Naive thymus-derived CD4-positive, alpha-beta T cell (primary cell): ENCODE measurements at regions not wholly inside any gene's neighbourhood (a gene's known extent, or its start where the extent isn't known, plus 50 kb on each side); places are given as distances from the start of the nearest gene placed in this dataset.

ENCODE experiments used
- ATAC-seq: fragments of 150-1000 bp; cut with Tn5 transposase; 2 replicates; pipeline ENCODE4 v1.10.0; 2021; ENCODE audit warnings: mild to moderate bottlenecking, moderate library complexity
- CTCF ChIA-PET: fragments of 350-600 bp; sonication (Branson Sonifier 250); formaldehyde crosslinking; loops from one replicate; lab custom pipeline; 2021; ENCODE audit warnings: antibody characterized with exemption; lab: Charles Lee
- POLR2A ChIA-PET: fragments of 350-600 bp; sonication (Branson Sonifier 250); formaldehyde crosslinking; loops from one replicate; lab custom pipeline; 2021; ENCODE audit warnings: antibody characterized with exemption, inconsistent platforms; lab: Charles Lee
- DNase-seq, 9 donors: peaks; one replicate each; pipeline versions ENCODE4 v3.0.0 to v3.0.0-alpha.2; 2020 to 2022; ENCODE audit warnings: mixed read lengths in 1 of 9
- H3K27ac ChIP-seq: one replicate; pipeline ENCODE4 v1.7.0; 2013; ENCODE audit warnings: mild to moderate bottlenecking, low read depth, low read length, moderate library complexity
- H3K27me3 ChIP-seq, 2 donors: one replicate each; pipeline ENCODE4 v1.7.0; 2013; ENCODE audit warnings: low read length in 2 of 2, mild to moderate bottlenecking in 2 of 2, moderate library complexity in 2 of 2; ENCODE audit not compliant: control insufficient read depth in 2 of 2, insufficient read depth in 2 of 2
- H3K36me3 ChIP-seq, 3 experiments: 1 replicate in 2 of 3; 2 replicates in 1 of 3; pipeline ENCODE4 v1.7.0; 2013; ENCODE audit warnings: low read length in 3 of 3, mild to moderate bottlenecking in 3 of 3, moderate library complexity in 1 of 3; ENCODE audit not compliant: insufficient read depth in 3 of 3, control insufficient read depth in 2 of 3
- H3K4me1 ChIP-seq, 2 donors: one replicate each; pipeline ENCODE4 v1.7.0; 2013; ENCODE audit warnings: low read length in 2 of 2, mild to moderate bottlenecking in 2 of 2, moderate library complexity in 1 of 2; ENCODE audit not compliant: control insufficient read depth in 2 of 2, insufficient read depth in 2 of 2
- H3K4me3 ChIP-seq: 2 replicates; pipeline ENCODE4 v1.7.0; 2013; ENCODE audit warnings: mild to moderate bottlenecking, low read length
- H3K9me3 ChIP-seq, 3 experiments: 1 replicate in 2 of 3; 2 replicates in 1 of 3; pipeline ENCODE4 v1.7.0; 2013; ENCODE audit warnings: low read length in 3 of 3; ENCODE audit not compliant: control insufficient read depth in 2 of 3
- H3K27ac Mint-ChIP-seq, 9 donors: one replicate each; pipeline ENCODE4 v1.8.0; 2020 to 2022; ENCODE audit warnings: mixed read lengths in 9 of 9, mild to moderate bottlenecking in 8 of 9, moderate library complexity in 5 of 9, inconsistent platforms in 2 of 9
- H3K27me3 Mint-ChIP-seq, 5 donors: one replicate each; pipeline ENCODE4 v1.8.0; 2021 to 2022; ENCODE audit warnings: mixed read lengths in 5 of 5, mild to moderate bottlenecking in 1 of 5
- H3K36me3 Mint-ChIP-seq, 5 donors: one replicate each; pipeline ENCODE4 v1.8.0; 2020 to 2022; ENCODE audit warnings: mixed read lengths in 5 of 5, mild to moderate bottlenecking in 3 of 5, inconsistent platforms in 1 of 5
- H3K4me1 Mint-ChIP-seq, 7 donors: one replicate each; pipeline ENCODE4 v1.8.0; 2020 to 2022; ENCODE audit warnings: mixed read lengths in 7 of 7, mild to moderate bottlenecking in 3 of 7, inconsistent platforms in 1 of 7
- H3K4me3 Mint-ChIP-seq, 10 donors: one replicate each; pipeline ENCODE4 v1.8.0; 2020 to 2022; ENCODE audit warnings: mild to moderate bottlenecking in 10 of 10, mixed read lengths in 10 of 10, moderate library complexity in 6 of 10, inconsistent platforms in 2 of 10
- H3K9me3 Mint-ChIP-seq, 11 donors: one replicate each; pipeline ENCODE4 v1.8.0; 2020 to 2022; ENCODE audit warnings: mixed read lengths in 11 of 11, mild to moderate bottlenecking in 4 of 11, inconsistent platforms in 1 of 11, moderate library complexity in 1 of 11
- intact Hi-C, 2 donors: fragments of 100-400 bp; cut with micrococcal nuclease; formaldehyde crosslinking; loops; one replicate each; pipeline ENCODE4 v1.15.1; 2023

DNA sequence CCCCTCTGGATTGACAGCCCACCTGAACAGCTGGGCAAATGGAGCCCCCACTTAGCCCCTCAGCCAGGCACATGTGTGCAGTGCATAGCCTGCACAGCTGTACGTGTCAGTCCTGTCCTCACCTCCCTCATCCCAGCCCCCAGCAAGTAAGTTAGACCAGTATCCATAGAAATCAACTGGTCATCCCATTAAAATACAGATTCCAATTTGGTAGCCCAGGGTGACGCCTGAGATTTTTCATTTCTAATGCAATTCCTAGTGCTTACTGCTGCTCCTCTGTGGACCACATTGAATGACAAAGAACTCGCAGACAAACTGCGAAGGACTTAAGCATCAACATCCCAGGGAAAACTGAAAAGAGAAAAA lies 99.0 kb upstream of the GJB5 start:
- no peaks in the 10 kb centered on the region for H3K36me3 ChIP-seq
- ATAC-seq (no peak), DNase-seq (no peak)
- no peak overlapping the region for H3K4me3 Mint-ChIP-seq
- no peaks in the 10 kb centered on the region for H3K9me3 Mint-ChIP-seq
- ChIA-PET POLR2A (no interaction called here), CTCF (no interaction called here)
- no peak overlapping the region for H3K27ac Mint-ChIP-seq
- H3K27me3 ChIP-seq = peaks cover 0 to 3% of the 10 kb centered on the region in 2 donors
- H3K9me3 ChIP-seq = no peaks in the 10 kb centered on the region
- no peaks in the 10 kb centered on the region for H3K4me1 Mint-ChIP-seq
- intact Hi-C loops = no loop called here
- H3K36me3 Mint-ChIP-seq = no peaks in the 10 kb centered on the region
- peaks cover 2 to 28% (median 16%) of the 10 kb centered on the region in 5 donors for H3K27me3 Mint-ChIP-seq
- H3K4me1 ChIP-seq = no peaks in the 10 kb centered on the region
- no peak overlapping the region for H3K4me3 ChIP-seq
- no peak overlapping the region for H3K27ac ChIP-seq

- Mint-ChIP-seq H3K4me1 (no peaks in the 10 kb centered on the region), H3K4me3 (no peak overlapping the region), H3K27me3 (peaks cover 2 to 28% (median 18%) of the 10 kb centered on the region in 5 donors), H3K36me3 (no peaks in the 10 kb centered on the region), H3K27ac (no peak overlapping the region), H3K9me3 (no peaks in the 10 kb centered on the region)
- ATAC-seq (no peak), DNase-seq (no peak)
- Histone ChIP-seq H3K9me3 (no peaks in the 10 kb centered on the region), H3K27ac (no peak overlapping the region), H3K36me3 (no peaks in the 10 kb centered on the region), H3K4me1 (no peaks in the 10 kb centered on the region), H3K4me3 (no peak overlapping the region), H3K27me3 (peaks cover 0 to 3% of the 10 kb centered on the region in 2 donors)
- intact Hi-C loops = no loop called here
- POLR2A ChIA-PET = no interaction called here
- CTCF ChIA-PET = no interaction called here
These were observed 98.5 kb upstream of the GJB5 start for GRCh38 chr1:34656299-34656698.

DNA sequence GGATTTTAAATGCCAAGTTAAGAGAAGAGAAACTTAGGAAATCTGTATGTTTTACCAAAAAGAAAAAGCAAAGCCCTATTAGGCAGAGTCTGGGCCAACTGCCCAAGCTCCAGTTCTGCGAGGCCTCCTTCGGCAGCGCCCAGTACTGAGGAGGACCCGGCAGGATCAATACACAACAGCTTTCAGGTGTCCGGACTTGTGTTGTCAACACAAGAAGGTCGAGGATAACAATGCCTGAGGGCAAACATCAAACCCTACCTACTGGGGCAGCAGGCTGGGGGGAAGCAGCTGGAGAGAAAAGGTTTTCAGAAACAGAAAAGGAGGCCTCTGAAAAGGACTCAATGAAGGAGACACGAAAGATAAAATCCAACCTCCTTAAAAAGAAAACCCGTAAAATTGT lies 98.1 kb upstream of the GJB5 start:
- no peak overlapping the region for H3K27ac ChIP-seq
- peaks cover 0 to 3% of the 10 kb centered on the region in 2 donors for H3K27me3 ChIP-seq
- POLR2A ChIA-PET = no interaction called here
- DNase-seq (no peak), ATAC-seq (no peak)
- Mint-ChIP-seq H3K4me1 (no peaks in the 10 kb centered on the region), H3K4me3 (no peak overlapping the region), H3K9me3 (no peaks in the 10 kb centered on the region), H3K27ac (no peak overlapping the region), H3K27me3 (peaks cover 2 to 33% (median 18%) of the 10 kb centered on the region in 5 donors), H3K36me3 (no peaks in the 10 kb centered on the region)
- no peaks in the 10 kb centered on the region for H3K4me1 ChIP-seq
- H3K36me3 ChIP-seq = no peaks in the 10 kb centered on the region
- no peak overlapping the region for H3K4me3 ChIP-seq
- intact Hi-C loops = no loop called here
- CTCF ChIA-PET = no interaction called here
- no peaks in the 10 kb centered on the region for H3K9me3 ChIP-seq

GRCh38 chr1:34657266-34657665 lies 97.6 kb upstream of the GJB5 start:
- intact Hi-C loops = no loop called here

DNA sequence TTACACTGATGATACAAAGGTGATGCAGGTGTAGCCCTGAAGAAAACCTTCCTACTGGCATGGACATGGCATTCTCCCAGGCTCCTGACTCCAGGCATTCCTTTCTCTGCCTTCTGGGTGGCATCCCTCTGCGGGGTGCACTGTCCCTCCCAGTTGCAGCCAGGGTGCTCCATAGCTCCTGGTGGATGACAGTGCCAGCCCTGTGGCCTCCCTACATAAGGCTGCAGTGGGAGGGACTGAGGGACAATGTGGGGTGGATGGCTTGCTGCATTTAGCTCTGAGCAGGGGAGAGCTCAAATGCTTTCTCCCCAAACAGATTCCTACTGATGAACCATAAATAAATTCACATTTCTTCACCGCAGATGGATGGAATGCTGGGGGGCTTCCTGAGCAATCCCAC lies 97.0 kb upstream of the GJB5 start:
- H3K9me3 ChIP-seq = no peaks in the 10 kb centered on the region
- CTCF ChIA-PET = no interaction called here
- H3K27ac ChIP-seq = no peak overlapping the region
- Mint-ChIP-seq H3K4me1 (no peaks in the 10 kb centered on the region), H3K27me3 (peaks cover 2 to 31% (median 18%) of the 10 kb centered on the region in 5 donors), H3K36me3 (no peaks in the 10 kb centered on the region), H3K4me3 (no peak overlapping the region), H3K27ac (no peak overlapping the region), H3K9me3 (no peaks in the 10 kb centered on the region)
- POLR2A ChIA-PET = no interaction called here
- no peaks in the 10 kb centered on the region for H3K36me3 ChIP-seq
- no peak overlapping the region for H3K4me3 ChIP-seq
- ATAC-seq = no peak
- intact Hi-C loops = no loop called here
- peaks cover 0 to 3% of the 10 kb centered on the region in 2 donors for H3K27me3 ChIP-seq
- no peak for DNase-seq
- H3K4me1 ChIP-seq = no peaks in the 10 kb centered on the region

More at GRCh38 chr1:34657266-34657665, 97.6 kb upstream of the GJB5 start:
- H3K27me3 ChIP-seq = peaks cover 0 to 3% of the 10 kb centered on the region in 2 donors
- ChIA-PET POLR2A (no interaction called here), CTCF (no interaction called here)
- H3K27me3 Mint-ChIP-seq = peaks cover 2 to 33% (median 18%) of the 10 kb centered on the region in 5 donors
- no peak overlapping the region for H3K27ac Mint-ChIP-seq
- no peaks in the 10 kb centered on the region for H3K4me1 Mint-ChIP-seq
- no peaks in the 10 kb centered on the region for H3K36me3 Mint-ChIP-seq
- no peak overlapping the region for H3K4me3 ChIP-seq
- H3K9me3 Mint-ChIP-seq = no peaks in the 10 kb centered on the region
- ATAC-seq (no peak), DNase-seq (no peak)
- H3K27ac ChIP-seq = no peak overlapping the region
- H3K4me3 Mint-ChIP-seq = no peak overlapping the region
- H3K4me1 ChIP-seq = no peaks in the 10 kb centered on the region
- no peaks in the 10 kb centered on the region for H3K36me3 ChIP-seq
- no peaks in the 10 kb centered on the region for H3K9me3 ChIP-seq

GRCh38 chr1:34663031-34663430 lies 91.8 kb upstream of the GJB5 start:
- ChIA-PET CTCF (no interaction called here), POLR2A (no interaction called here)
- no peaks in the 10 kb centered on the region for H3K9me3 ChIP-seq
- no peaks in the 10 kb centered on the region for H3K36me3 Mint-ChIP-seq
- H3K4me1 Mint-ChIP-seq = peaks cover 0 to 1% (median 0%) of the 10 kb centered on the region in 7 donors
- DNase-seq (no peak), ATAC-seq (no peak)
- intact Hi-C loops = no loop called here
- H3K4me1 ChIP-seq = no peaks in the 10 kb centered on the region
- H3K4me3 ChIP-seq = no peak overlapping the region
- H3K27me3 ChIP-seq = no peaks in the 10 kb centered on the region
- no peaks in the 10 kb centered on the region for H3K9me3 Mint-ChIP-seq
- no peak overlapping the region for H3K4me3 Mint-ChIP-seq
- H3K27me3 Mint-ChIP-seq = peaks cover 2 to 24% (median 21%) of the 10 kb centered on the region in 5 donors
- H3K27ac Mint-ChIP-seq = no peak overlapping the region
- no peaks in the 10 kb centered on the region for H3K36me3 ChIP-seq
- H3K27ac ChIP-seq = no peak overlapping the region

DNA sequence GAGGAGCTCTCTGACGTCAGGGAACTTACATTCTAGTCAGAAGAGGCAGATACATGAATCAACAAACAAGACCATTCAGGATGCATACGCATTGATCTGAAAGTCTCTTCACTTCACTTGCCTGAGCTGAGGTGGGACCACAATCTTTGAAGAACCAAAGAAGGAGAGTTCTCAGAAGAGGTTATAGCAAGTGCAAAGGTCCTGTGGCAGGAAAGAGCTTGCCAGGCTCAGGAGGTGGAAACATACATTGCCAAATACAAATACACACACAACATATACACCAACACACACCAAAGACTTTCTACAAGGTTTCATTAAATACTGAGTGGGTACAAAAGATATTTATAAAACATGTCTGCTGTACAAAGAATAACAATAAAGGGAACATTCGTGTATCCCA lies 86.8 kb upstream of the GJB5 start:
- ChIA-PET CTCF (no interaction called here), POLR2A (no interaction called here)
- Histone ChIP-seq H3K4me1 (no peaks in the 10 kb centered on the region), H3K27ac (no peak overlapping the region), H3K9me3 (no peaks in the 10 kb centered on the region), H3K36me3 (no peaks in the 10 kb centered on the region), H3K27me3 (no peaks in the 10 kb centered on the region), H3K4me3 (no peak overlapping the region)
- peaks cover 3 to 38% (median 23%) of the 10 kb centered on the region in 5 donors for H3K27me3 Mint-ChIP-seq
- H3K4me1 Mint-ChIP-seq = peaks cover 0 to 1% (median 0%) of the 10 kb centered on the region in 7 donors
- peaks cover 0 to 14% (median 5%) of the 10 kb centered on the region in 11 donors for H3K9me3 Mint-ChIP-seq
- intact Hi-C loops = no loop called here
- no peak overlapping the region for H3K27ac Mint-ChIP-seq
- ATAC-seq = no peak
- no peak overlapping the region for H3K4me3 Mint-ChIP-seq
- no peak for DNase-seq
- H3K36me3 Mint-ChIP-seq = peaks cover 0 to 8% (median 0%) of the 10 kb centered on the region in 5 donors
